Natural killer cell (primary cell): ENCODE measurements at regions not wholly inside any gene's neighbourhood (a gene's known extent, or its start where the extent isn't known, plus 50 kb on each side); places are given as distances from the start of the nearest gene placed in this dataset.

ENCODE experiments used
- ATAC-seq, 3 donors: fragments of 150-1000 bp in 2 of 3; fragments of 200-7000 bp in 1 of 3; cut with Tn5 transposase; 1 replicate in 1 of 3; 2 replicates in 2 of 3; pipeline ENCODE4 v1.10.0; 2021; ENCODE audit warnings: mild to moderate bottlenecking in 2 of 3, moderate library complexity in 2 of 3
- DNase-seq, 2 donors: peaks; one replicate each; pipeline versions ENCODE4 v3.0.0 to v3.0.0-alpha.2; 2013 to 2021; ENCODE audit warnings: mixed read lengths in 1 of 2
- H3K27ac ChIP-seq: one replicate; pipeline ENCODE4 v1.5.1; 2013; ENCODE audit warnings: mild to moderate bottlenecking, low read length
- H3K27me3 ChIP-seq: one replicate; pipeline ENCODE4 v1.6.1; 2013; ENCODE audit warnings: low read length; ENCODE audit not compliant: control insufficient read depth, insufficient read depth
- H3K36me3 ChIP-seq: one replicate; pipeline ENCODE4 v1.6.1; 2013; ENCODE audit warnings: low read length; ENCODE audit not compliant: control insufficient read depth, insufficient read depth
- H3K4me1 ChIP-seq: one replicate; pipeline ENCODE4 v1.6.1; 2013; ENCODE audit warnings: low read length; ENCODE audit not compliant: control insufficient read depth, insufficient read depth
- H3K4me3 ChIP-seq: one replicate; pipeline ENCODE4 v1.5.1; 2013; ENCODE audit warnings: low read length
- H3K9me3 ChIP-seq: one replicate; pipeline ENCODE4 v1.6.1; 2013; ENCODE audit warnings: low read length; ENCODE audit not compliant: control insufficient read depth, insufficient read depth
- H3K27ac Mint-ChIP-seq, 2 donors: one replicate each; pipeline ENCODE4 v1.8.0; 2022; ENCODE audit warnings: mild to moderate bottlenecking in 2 of 2, mixed read lengths in 2 of 2, moderate library complexity in 1 of 2
- H3K27me3 Mint-ChIP-seq, 2 donors: one replicate each; pipeline ENCODE4 v1.8.0; 2022; ENCODE audit warnings: low read depth in 2 of 2, mixed read lengths in 2 of 2
- H3K36me3 Mint-ChIP-seq: one replicate; pipeline ENCODE4 v1.8.0; 2022; ENCODE audit warnings: mixed read lengths
- H3K4me1 Mint-ChIP-seq, 2 donors: one replicate each; pipeline ENCODE4 v1.8.0; 2022; ENCODE audit warnings: mixed read lengths in 2 of 2
- H3K4me3 Mint-ChIP-seq: one replicate; pipeline ENCODE4 v1.8.0; 2022; ENCODE audit warnings: mild to moderate bottlenecking, moderate library complexity, mixed read lengths
- H3K9me3 Mint-ChIP-seq, 2 donors: one replicate each; pipeline ENCODE4 v1.8.0; 2022; ENCODE audit warnings: mixed read lengths in 2 of 2
- CTCF ChIP-seq: fragments of 200-600 bp; IDR thresholded peaks from one replicate; pipeline ENCODE4 v1.8.0; 2022; ENCODE audit warnings: antibody characterized with exemption
- WGBS: methylation state at CpG from one replicate; pipeline ENCODE4 v1.1.7; 2013; ENCODE audit warnings: missing lambda C conversion rate; ENCODE audit not compliant: insufficient coverage; 5-methylcytosine and 5-hydroxymethylcytosine counted together
- intact Hi-C: fragments of 100-400 bp; cut with micrococcal nuclease; formaldehyde crosslinking; loops from one replicate; pipeline ENCODE4 v1.14.2; 2022

DNA sequence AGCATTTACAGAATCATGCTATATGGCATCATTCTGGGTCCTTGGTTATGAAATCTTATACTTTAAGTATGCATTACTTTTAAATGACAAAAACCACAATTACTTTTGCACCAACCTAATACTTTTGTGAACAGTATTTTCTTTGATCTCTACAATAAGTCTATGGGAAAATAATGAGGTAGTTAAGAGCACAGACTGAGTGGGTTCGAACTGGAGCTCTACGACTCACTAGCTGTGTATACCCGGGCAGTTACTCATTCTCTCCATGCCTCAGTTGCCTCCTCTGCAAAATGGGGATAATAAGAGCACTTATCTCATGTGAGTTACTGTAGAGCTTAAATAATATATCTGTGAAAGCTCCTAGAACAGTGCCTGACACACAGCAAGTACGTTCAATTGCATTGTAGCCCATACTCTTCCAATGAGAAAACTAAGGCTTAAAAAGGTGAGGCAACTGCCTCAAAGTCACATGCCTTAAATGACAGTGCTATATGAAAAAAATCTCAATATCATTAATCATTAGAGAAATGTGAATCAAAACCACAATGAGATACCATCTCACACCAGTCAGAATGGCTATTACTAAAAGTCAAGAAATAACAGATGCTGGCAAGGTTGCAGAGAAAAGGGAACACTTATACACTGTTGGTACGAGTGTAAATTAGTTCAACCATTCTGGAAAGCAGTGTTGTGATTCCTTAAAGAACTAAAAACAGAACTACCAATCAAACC lies 151.5 kb downstream of the CHIC2 start:
- intact Hi-C loops, result no loop called here
- Histone ChIP-seq H3K36me3 (no peaks in the 10 kb centered on the region), H3K9me3 (no peaks in the 10 kb centered on the region), H3K27me3 (peaks cover 8% of the 10 kb centered on the region), H3K27ac (no peak overlapping the region), H3K4me1 (no peaks in the 10 kb centered on the region), H3K4me3 (no peak overlapping the region)
- H3K4me3 Mint-ChIP-seq, result no peak overlapping the region
- no peak for TF ChIP-seq CTCF
- WGBS, result 88% methylated on average over 4 of the region's 5 CpGs
- no peaks in the 10 kb centered on the region for H3K36me3 Mint-ChIP-seq
- ATAC-seq (no peak), DNase-seq (no peak)
- peaks cover 8 to 9% of the 10 kb centered on the region in 2 donors for H3K4me1 Mint-ChIP-seq
- H3K27ac Mint-ChIP-seq, result no peak overlapping the region
- peaks cover 11 to 16% of the 10 kb centered on the region in 2 donors for H3K27me3 Mint-ChIP-seq
- no peaks in the 10 kb centered on the region for H3K9me3 Mint-ChIP-seq

DNA sequence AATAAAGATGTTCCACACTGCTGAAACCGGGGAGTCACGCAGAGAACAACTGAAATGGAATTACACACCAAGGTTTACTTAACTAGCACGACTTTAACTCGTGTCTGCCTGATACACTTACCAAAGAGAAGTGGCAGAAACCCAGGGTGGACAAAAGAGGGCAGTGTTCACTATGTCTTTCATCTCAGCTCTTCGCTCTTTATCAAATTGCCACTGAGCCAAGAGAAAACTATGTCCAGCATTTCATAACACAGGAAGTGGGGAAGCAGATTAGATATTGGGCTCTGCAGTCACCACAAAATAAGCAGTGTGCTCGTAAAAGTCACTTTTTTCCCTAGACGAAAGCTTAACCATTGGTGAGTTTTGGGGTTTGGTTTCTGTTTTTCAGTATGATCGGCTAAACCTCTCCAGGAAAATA lies 155.7 kb downstream of the CHIC2 start:
- H3K27me3 Mint-ChIP-seq, result peaks cover 29 to 53% of the 10 kb centered on the region in 2 donors
- peaks cover 3% of the 10 kb centered on the region for H3K4me1 ChIP-seq

DNA sequence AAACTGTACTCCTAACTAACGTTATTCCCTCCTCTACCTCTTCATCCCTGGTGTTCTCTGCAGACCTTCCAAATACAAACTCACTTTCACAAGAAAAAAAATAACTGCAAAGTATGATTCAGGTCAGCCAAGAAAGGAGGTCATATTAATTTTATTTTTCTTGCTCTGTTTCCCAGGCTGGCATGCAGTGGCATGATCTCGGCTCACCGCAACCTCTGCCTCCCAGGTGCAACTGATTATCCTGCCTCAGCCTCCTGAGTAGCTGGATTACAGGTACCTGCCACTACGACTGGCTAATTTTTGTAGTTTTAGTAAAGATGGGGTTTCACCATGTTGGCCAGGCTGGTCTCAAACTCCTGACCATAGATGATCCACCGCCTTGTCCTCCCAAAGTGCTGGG lies 156.6 kb downstream of the CHIC2 start:
- Mint-ChIP-seq H3K27me3 (peaks cover 30 to 55% of the 10 kb centered on the region in 2 donors), H3K36me3 (no peaks in the 10 kb centered on the region), H3K9me3 (no peaks in the 10 kb centered on the region), H3K4me3 (no peak overlapping the region), H3K4me1 (peaks cover 16 to 23% of the 10 kb centered on the region in 2 donors), H3K27ac (no peak overlapping the region)
- H3K27ac ChIP-seq, result no peak overlapping the region
- WGBS, result 69% methylated on average over 5 of the region's 5 CpGs
- H3K4me1 ChIP-seq, result peaks cover 3% of the 10 kb centered on the region
- intact Hi-C loops, result loop anchor here (1.0 to 5.0 kb wide), 2 partner anchors 311 to 325 kb away; no protein-coding TSS in a partner anchor
- no peak for TF ChIP-seq CTCF
- ATAC-seq, result no peak
- peaks cover 14% of the 10 kb centered on the region for H3K27me3 ChIP-seq
- no peak for DNase-seq
- no peaks in the 10 kb centered on the region for H3K9me3 ChIP-seq
- H3K4me3 ChIP-seq, result no peak overlapping the region
- H3K36me3 ChIP-seq, result no peaks in the 10 kb centered on the region

More for the DNA sequence above, 155.7 kb downstream of the CHIC2 start:
- Mint-ChIP-seq H3K9me3 (no peaks in the 10 kb centered on the region), H3K36me3 (no peaks in the 10 kb centered on the region), H3K4me3 (no peak overlapping the region), H3K27ac (no peak overlapping the region), H3K4me1 (peaks cover 16 to 23% of the 10 kb centered on the region in 2 donors)
- H3K27me3 ChIP-seq, result peaks cover 14% of the 10 kb centered on the region
- TF ChIP-seq CTCF, result peak; percentile 49
- H3K4me3 ChIP-seq, result no peak overlapping the region
- no peak overlapping the region for H3K27ac ChIP-seq
- DNase-seq, result peak in 1 of 2 donors; percentile 52
- peak in 2 of 3 donors; percentile 64 to 85 for ATAC-seq
- intact Hi-C loops, result loop anchor here (1.0 to 5.0 kb wide), 2 partner anchors 310 to 324 kb away; no protein-coding TSS in a partner anchor
- H3K9me3 ChIP-seq, result no peaks in the 10 kb centered on the region
- H3K36me3 ChIP-seq, result no peaks in the 10 kb centered on the region
- WGBS, result 0% methylated on average over 7 of the region's 8 CpGs
